GM21360 (cell line): ENCODE measurements at regions not wholly inside any gene's neighbourhood (a gene's known extent, or its start where the extent isn't known, plus 50 kb on each side); places are given as distances from the start of the nearest gene placed in this dataset.

Experiments used
- ATAC-seq: cut with Tn5 transposase; IDR thresholded peaks from one replicate; pipeline ENCODE4 v1.9.1; 2021; ENCODE audit warnings: mild to moderate bottlenecking, moderate library complexity; ENCODE audit not compliant: unreplicated experiment

- ATAC-seq = no peak
Measured at GRCh38 chr11:119547511-119547910, 124.5 kb upstream of the THY1 start.

- ATAC-seq = no peak
Measured at GRCh38 chr11:119545978-119546915, 123.3 kb upstream of the THY1 start.

GRCh38 chr11:119540370-119541125 lies 117.6 kb upstream of the THY1 start:
- ATAC-seq = no peak

GRCh38 chr11:119539583-119539982 lies 116.6 kb upstream of the THY1 start:
- ATAC-seq = no peak

GRCh38 chr11:119538753-119539152 lies 115.8 kb upstream of the THY1 start:
- ATAC-seq = no peak

- ATAC-seq = no peak
Measured at GRCh38 chr11:119537306-119538253, 114.6 kb upstream of the THY1 start.

- no peak for ATAC-seq
Measured at GRCh38 chr11:119536801-119537200, 113.8 kb upstream of the THY1 start.

- no peak for ATAC-seq
Measured at GRCh38 chr11:119533921-119534736, 111.2 kb upstream of the THY1 start.

GRCh38 chr11:119533462-119533861 lies 110.5 kb upstream of the THY1 start:
- ATAC-seq = no peak

GRCh38 chr11:119532551-119532950 lies 109.6 kb upstream of the THY1 start:
- ATAC-seq = no peak

GRCh38 chr11:119531623-119532022 lies 108.7 kb upstream of the THY1 start:
- no peak for ATAC-seq

- ATAC-seq = no peak
Measured at GRCh38 chr11:119531056-119531455, 108.1 kb upstream of the THY1 start.

- ATAC-seq = no peak
Measured at GRCh38 chr11:119530509-119530908, 107.5 kb upstream of the THY1 start.

GRCh38 chr11:119529936-119530335 lies 107.0 kb upstream of the THY1 start:
- no peak for ATAC-seq

- ATAC-seq = no peak
Measured at GRCh38 chr11:119529063-119529845, 106.3 kb upstream of the THY1 start.

- ATAC-seq = no peak
Measured at GRCh38 chr11:119525867-119526196, 102.9 kb upstream of the THY1 start.

GRCh38 chr11:119525180-119525866 lies 102.4 kb upstream of the THY1 start:
- ATAC-seq = no peak

GRCh38 chr11:119523539-119524157 lies 100.7 kb upstream of the THY1 start:
- ATAC-seq = no peak
